Thymus (tissue), 11 donors: ENCODE measurements at regions not wholly inside any gene's neighbourhood (a gene's known extent, or its start where the extent isn't known, plus 50 kb on each side); places are given as distances from the start of the nearest gene placed in this dataset.

Experiments used
- DNase-seq, 9 donors: peaks; one replicate each; pipeline ENCODE4 v3.0.0-alpha.2; 2013; ENCODE audit warnings: low spot score in 9 of 9, low read depth in 6 of 9, missing footprints in 1 of 9
- H3K27ac ChIP-seq, 2 donors: one replicate each; pipeline ENCODE4 v1.5.1; 2013; ENCODE audit warnings: control low read depth in 1 of 2, low read depth in 1 of 2, low read length in 1 of 2, mild to moderate bottlenecking in 1 of 2, moderate library complexity in 1 of 2
- H3K27me3 ChIP-seq, 2 donors: one replicate each; pipeline ENCODE4 v1.5.1; 2013; ENCODE audit warnings: low read length in 1 of 2; ENCODE audit not compliant: control insufficient read depth in 2 of 2, insufficient read depth in 1 of 2
- H3K36me3 ChIP-seq, 2 donors: one replicate each; pipeline ENCODE4 v1.5.1; 2013; ENCODE audit warnings: low read length in 1 of 2, mild to moderate bottlenecking in 1 of 2, moderate library complexity in 1 of 2; ENCODE audit not compliant: control insufficient read depth in 2 of 2, insufficient read depth in 2 of 2
- H3K4me1 ChIP-seq, 2 donors: one replicate each; pipeline ENCODE4 v1.5.1; 2013; ENCODE audit warnings: low read length in 2 of 2; ENCODE audit not compliant: control insufficient read depth in 2 of 2, insufficient read depth in 2 of 2
- H3K4me3 ChIP-seq, 2 donors: one replicate each; pipeline ENCODE4 v1.5.1; 2013; ENCODE audit warnings: low read length in 2 of 2, control low read depth in 1 of 2, mild to moderate bottlenecking in 1 of 2
- H3K9me3 ChIP-seq, 2 donors: one replicate each; pipeline ENCODE4 v1.5.1; 2013; ENCODE audit warnings: low read length in 1 of 2, mild to moderate bottlenecking in 1 of 2; ENCODE audit not compliant: control insufficient read depth in 2 of 2, insufficient read depth in 1 of 2
- WGBS: extraction: QIAGEN DNeasy Blood & Tissue Kit; methylation state at CpG from one replicate; pipeline ENCODE4 v1.1.7; 2013; 5-methylcytosine and 5-hydroxymethylcytosine counted together
- donor health status: healthy.

DNA sequence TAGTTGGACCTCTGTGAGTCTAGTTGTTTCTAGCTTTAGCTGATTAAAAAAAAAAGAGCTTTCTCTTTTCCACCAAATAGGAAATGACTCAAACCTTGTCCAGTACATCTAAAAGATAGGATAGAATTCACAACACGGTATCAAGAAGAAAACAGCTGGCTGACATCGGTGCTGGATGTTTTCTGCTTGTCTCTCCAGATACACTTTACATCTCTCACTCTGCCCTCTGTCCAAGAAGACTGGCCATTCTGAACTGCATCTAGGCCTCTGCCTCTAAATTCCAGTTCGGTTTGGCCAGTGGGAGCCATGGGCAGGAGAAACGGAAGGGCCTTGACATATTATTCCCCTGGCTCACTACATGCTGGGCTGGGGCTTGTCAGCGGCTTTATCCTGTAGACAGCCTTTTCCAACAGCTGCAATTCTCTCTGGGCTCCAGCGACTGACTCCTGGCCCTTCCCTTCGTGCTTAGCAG is 57.3 kb upstream of the SHISA3 start:
- Histone ChIP-seq H3K9me3 (no peaks in the 10 kb centered on the region), H3K36me3 (no peaks in the 10 kb centered on the region), H3K27me3 (no peaks in the 10 kb centered on the region), H3K4me3 (no peak overlapping the region), H3K4me1 (no peaks in the 10 kb centered on the region), H3K27ac (no peak overlapping the region)
- no peak for DNase-seq
- WGBS = 70% methylated on average over 7 of the region's 7 CpGs

DNA sequence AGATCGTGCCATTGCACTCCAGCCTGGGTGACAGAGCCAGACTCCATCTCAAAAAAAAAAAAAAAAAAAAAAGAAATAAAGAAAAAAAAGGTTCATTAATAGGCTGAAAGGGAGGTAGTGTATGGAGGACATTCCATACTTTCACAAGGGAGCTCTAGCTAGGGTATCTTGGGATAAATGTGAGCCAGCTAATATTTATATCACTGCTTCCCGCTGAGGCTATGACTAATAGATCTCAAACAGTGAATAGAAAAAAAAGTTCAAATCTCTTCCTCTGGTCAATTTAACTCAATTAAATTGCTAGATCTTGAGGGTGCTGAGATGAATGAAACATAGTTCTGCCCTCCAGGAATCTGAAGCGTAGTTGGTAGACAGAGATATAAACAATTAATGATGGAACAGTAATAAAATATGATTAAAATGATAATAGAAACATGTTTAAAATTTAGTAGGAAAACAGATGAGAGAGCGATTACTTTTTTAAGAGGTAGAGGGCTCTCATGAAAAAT is 55.7 kb upstream of the SHISA3 start:
- H3K27ac ChIP-seq = no peak overlapping the region
- 91% methylated on average over 4 of the region's 4 CpGs for whole genome bisulfite sequencing
- H3K27me3 ChIP-seq = no peaks in the 10 kb centered on the region
- no peak overlapping the region for H3K4me3 ChIP-seq
- no peaks in the 10 kb centered on the region for H3K9me3 ChIP-seq
- no peaks in the 10 kb centered on the region for H3K36me3 ChIP-seq
- H3K4me1 ChIP-seq = no peaks in the 10 kb centered on the region
- no peak for DNase-seq

DNA sequence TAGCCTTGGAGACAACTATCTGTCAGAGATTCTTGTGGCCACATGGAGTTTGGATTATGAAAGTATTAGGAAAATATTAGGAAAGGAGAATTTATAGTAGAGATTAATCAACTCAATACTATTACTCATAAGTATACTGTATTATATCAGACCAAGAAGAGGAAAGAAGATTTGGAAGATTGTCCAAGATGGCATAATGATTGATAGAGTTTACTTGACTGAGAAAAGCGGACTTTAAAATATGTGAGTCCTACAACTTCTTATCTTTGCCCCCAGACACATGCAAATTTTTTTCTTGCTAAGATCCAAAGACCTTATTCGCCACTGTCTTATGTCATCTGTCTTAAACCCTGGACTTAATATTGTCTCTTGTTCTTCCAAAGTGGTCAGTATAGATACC is 54.8 kb upstream of the SHISA3 start:
- WGBS = 96% methylated on average over 2 of the region's 2 CpGs
- Histone ChIP-seq H3K27ac (no peak overlapping the region), H3K36me3 (no peaks in the 10 kb centered on the region), H3K4me3 (no peak overlapping the region), H3K4me1 (no peaks in the 10 kb centered on the region), H3K9me3 (no peaks in the 10 kb centered on the region), H3K27me3 (no peaks in the 10 kb centered on the region)
- DNase-seq = no peak

DNA sequence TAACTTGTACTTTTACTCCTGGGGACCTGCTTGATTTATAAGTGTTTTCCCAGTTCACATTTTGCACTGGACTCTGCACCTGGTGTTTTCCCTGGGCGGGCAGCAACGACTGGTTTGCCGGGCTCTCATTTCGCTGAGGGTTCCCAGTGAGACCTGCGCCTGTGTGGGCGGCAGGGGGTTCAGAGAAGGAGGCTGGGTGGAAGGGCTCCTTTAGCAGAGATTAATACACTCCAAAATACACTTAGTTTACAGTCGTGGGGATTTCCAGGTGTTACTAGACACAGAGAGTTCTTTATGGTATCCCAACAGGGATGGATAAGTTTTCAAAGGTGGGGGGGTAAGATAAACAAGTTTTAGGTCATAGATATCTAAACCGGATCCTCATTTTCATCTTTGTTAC is 53.0 kb upstream of the SHISA3 start:
- no peak for DNase-seq
- 79% methylated on average over 8 of the region's 8 CpGs for WGBS

DNA sequence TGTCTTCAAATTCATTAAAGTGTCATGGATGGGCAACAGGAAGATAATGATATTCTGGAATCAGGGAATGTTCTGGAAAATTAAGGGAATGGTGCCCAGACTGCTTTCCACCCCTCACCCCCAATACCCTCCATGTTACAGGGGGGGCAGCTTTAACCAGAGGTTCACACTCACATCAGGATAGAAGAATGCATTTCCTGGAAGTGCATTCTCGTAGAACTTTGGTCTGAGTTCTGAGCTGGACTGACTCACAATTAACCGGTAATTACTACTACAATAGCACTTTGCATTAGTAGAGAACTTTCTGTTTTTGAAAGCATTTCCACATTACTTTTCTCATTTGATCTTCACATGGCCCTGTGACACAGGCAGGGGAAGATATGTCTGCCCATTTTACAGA is 52.5 kb upstream of the SHISA3 start:
- H3K27me3 ChIP-seq = no peaks in the 10 kb centered on the region
- no peaks in the 10 kb centered on the region for H3K36me3 ChIP-seq
- WGBS = 97% methylated on average over 2 of the region's 2 CpGs
- no peak overlapping the region for H3K27ac ChIP-seq
- no peaks in the 10 kb centered on the region for H3K9me3 ChIP-seq
- H3K4me1 ChIP-seq = no peaks in the 10 kb centered on the region
- no peak overlapping the region for H3K4me3 ChIP-seq
- DNase-seq = no peak

More for the DNA sequence above, 53.0 kb upstream of the SHISA3 start:
- H3K4me3 ChIP-seq = no peak overlapping the region
- no peaks in the 10 kb centered on the region for H3K9me3 ChIP-seq
- H3K4me1 ChIP-seq = no peaks in the 10 kb centered on the region
- no peaks in the 10 kb centered on the region for H3K36me3 ChIP-seq
- H3K27ac ChIP-seq = no peak overlapping the region
- no peaks in the 10 kb centered on the region for H3K27me3 ChIP-seq

DNA sequence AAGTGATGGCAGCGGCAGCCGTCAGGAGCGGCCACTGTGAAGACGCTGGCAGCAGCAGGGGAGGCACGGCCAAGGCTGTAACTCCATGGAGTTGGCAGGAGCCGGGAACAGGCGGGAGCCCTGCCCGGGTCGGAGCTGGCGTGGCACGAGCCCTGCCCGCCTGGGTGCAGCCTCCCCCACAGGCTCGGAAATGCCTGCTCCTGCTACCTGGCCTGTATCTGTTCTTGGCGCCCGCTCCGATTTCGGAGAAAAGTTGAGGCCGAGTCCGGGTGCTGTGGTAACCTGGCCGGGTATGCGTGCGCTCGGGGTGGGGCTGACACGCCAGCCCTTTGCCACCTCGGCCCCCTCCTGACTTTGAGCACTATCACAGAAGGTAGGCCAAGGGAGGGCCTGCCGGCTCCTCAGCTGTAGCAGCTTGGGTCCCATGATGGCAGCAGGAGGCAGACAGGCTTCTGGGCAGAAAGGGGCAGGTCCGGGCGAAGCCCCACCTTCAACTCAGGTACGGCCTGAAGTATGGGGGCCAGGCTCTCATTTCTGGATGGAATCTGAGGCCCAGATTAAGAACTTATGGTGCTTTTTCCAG is 51.2 kb upstream of the SHISA3 start:
- no peaks in the 10 kb centered on the region for H3K36me3 ChIP-seq
- no peaks in the 10 kb centered on the region for H3K4me1 ChIP-seq
- H3K27ac ChIP-seq = no peak overlapping the region
- no peaks in the 10 kb centered on the region for H3K9me3 ChIP-seq
- DNase-seq = no peak
- 94% methylated on average over 29 of the region's 29 CpGs for WGBS
- H3K27me3 ChIP-seq = no peaks in the 10 kb centered on the region
- H3K4me3 ChIP-seq = no peak overlapping the region

DNA sequence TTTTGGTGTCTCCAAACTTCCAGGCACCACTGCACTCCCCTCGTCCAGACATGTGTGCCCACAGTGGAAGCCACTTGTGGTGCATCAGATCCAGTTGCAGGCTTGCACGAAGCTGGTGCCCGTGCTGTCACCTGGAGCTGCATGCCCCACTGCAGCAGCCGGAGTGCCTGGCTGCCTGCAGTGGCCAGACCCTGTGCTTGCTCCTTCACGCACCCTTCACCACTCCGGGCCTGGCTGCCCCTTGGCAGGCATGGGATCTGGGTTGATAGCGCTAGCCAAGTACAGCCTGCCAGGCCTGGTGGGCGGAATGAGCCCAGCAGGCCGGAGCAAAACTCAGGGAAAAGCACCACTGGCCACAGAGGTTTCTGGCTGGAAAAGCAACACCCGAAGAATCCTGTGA is 50.2 kb upstream of the SHISA3 start:
- WGBS = 95% methylated on average over 10 of the region's 10 CpGs
- H3K36me3 ChIP-seq = no peaks in the 10 kb centered on the region
- H3K4me1 ChIP-seq = no peaks in the 10 kb centered on the region
- H3K4me3 ChIP-seq = no peak overlapping the region
- no peaks in the 10 kb centered on the region for H3K9me3 ChIP-seq
- H3K27me3 ChIP-seq = no peaks in the 10 kb centered on the region
- no peak overlapping the region for H3K27ac ChIP-seq
- no peak for DNase-seq
